Keratinocyte (primary cell): ENCODE measurements at regions not wholly inside any gene's neighbourhood (a gene's known extent, or its start where the extent isn't known, plus 50 kb on each side); places are given as distances from the start of the nearest gene placed in this dataset.

ENCODE experiments used
- DNase-seq: peaks from one replicate; pipeline ENCODE4 v3.0.0-alpha.2; 2011; ENCODE audit warnings: low read depth, missing footprints, low spot score
- FAIRE-seq: peaks from 2 replicates; lab custom pipeline; 2011; peaks lifted over from hg19 to GRCh38; lab: Jason Lieb, UNC
- H2AFZ ChIP-seq: 2 replicates; pipeline ENCODE4 v1.6.0; 2012; ENCODE audit warnings: low read length, control low read depth, inconsistent platforms; ENCODE audit not compliant: control insufficient read depth
- H3K27ac ChIP-seq: 2 replicates; pipeline ENCODE4 v1.5.1; 2011; ENCODE audit warnings: low read length; ENCODE audit not compliant: control insufficient read depth, insufficient read depth
- H3K27me3 ChIP-seq: 3 replicates; pipeline ENCODE4 v1.6.0; 2011; ENCODE audit warnings: low read length; ENCODE audit not compliant: control insufficient read depth, insufficient read depth; ENCODE audit errors: extremely low read depth
- H3K36me3 ChIP-seq, 2 experiments: 2 replicates in 1 of 2; 3 replicates in 1 of 2; pipeline ENCODE4 v1.5.1; 2011; ENCODE audit warnings: low read length in 2 of 2, mild to moderate bottlenecking in 1 of 2; ENCODE audit not compliant: control insufficient read depth in 2 of 2, insufficient read depth in 2 of 2; ENCODE audit errors: extremely low read depth in 1 of 2
- H3K4me1 ChIP-seq: 3 replicates; pipeline ENCODE4 v1.5.1; 2011; ENCODE audit warnings: low read length; ENCODE audit not compliant: control insufficient read depth, insufficient read depth; ENCODE audit errors: extremely low read depth
- H3K4me2 ChIP-seq: 3 replicates; pipeline ENCODE4 v1.6.0; 2011; ENCODE audit warnings: low read depth, low read length; ENCODE audit not compliant: control insufficient read depth, insufficient read depth; ENCODE audit errors: extremely low read depth
- H3K4me3 ChIP-seq, 3 experiments: fragments of 200-600 bp in 1 of 3; sonication (generic) in 1 of 3; 2 replicates in 2 of 3; 3 replicates in 1 of 3; pipeline ENCODE4 v1.5.1; 2011 to 2016; ENCODE audit warnings: low read length in 3 of 3, mild to moderate bottlenecking in 3 of 3, control low read depth in 2 of 3, inconsistent platforms in 1 of 3, low read depth in 1 of 3, mixed read lengths in 1 of 3, mixed run types in 1 of 3, moderate library complexity in 1 of 3; ENCODE audit not compliant: control insufficient read depth in 2 of 3, insufficient read depth in 2 of 3; ENCODE audit errors: extremely low read depth in 1 of 3
- H3K79me2 ChIP-seq: 2 replicates; pipeline ENCODE4 v1.6.0; 2012; ENCODE audit warnings: low read length; ENCODE audit not compliant: control insufficient read depth, insufficient read depth
- H3K9ac ChIP-seq: 3 replicates; pipeline ENCODE4 v1.6.0; 2011; ENCODE audit warnings: low read length; ENCODE audit not compliant: control insufficient read depth, insufficient read depth; ENCODE audit errors: extremely low read depth
- H3K9me1 ChIP-seq: 3 replicates; pipeline ENCODE4 v1.6.0; 2011; ENCODE audit warnings: low read length; ENCODE audit not compliant: control insufficient read depth, insufficient read depth; ENCODE audit errors: extremely low read depth
- H3K9me3 ChIP-seq: 2 replicates; pipeline ENCODE4 v1.5.1; 2012; ENCODE audit warnings: low read depth, low read length; ENCODE audit not compliant: control insufficient read depth
- H4K20me1 ChIP-seq: 3 replicates; pipeline ENCODE4 v1.6.0; 2011; ENCODE audit warnings: low read length; ENCODE audit not compliant: control insufficient read depth, insufficient read depth; ENCODE audit errors: extremely low read depth
- EZH2 ChIP-seq: IDR thresholded peaks from one replicate; pipeline ENCODE4 v1.6.1; 2012; ENCODE audit warnings: inconsistent platforms, mild to moderate bottlenecking, low read length, moderate library complexity
- dilution Hi-C: fragments of 300-500 bp; cut with MboI; formaldehyde crosslinking; loops from one replicate; pipeline ENCODE4 v1.7.0; 2020; ENCODE audit warnings: low sequenced_read_pairs; ENCODE audit not compliant: extremely low pct_ligation_motif_present
- TF ChIP-seq, protein P1 (sequence below), 3 experiments: IDR thresholded peaks in 1 of 3; conservative IDR thresholded peaks in 1 of 3; optimal IDR thresholded peaks in 1 of 3; 2 replicates in 2 of 3; 3 replicates in 1 of 3; pipeline versions ENCODE3 to v1.5.1; 2011; ENCODE audit warnings: low read length in 3 of 3, mild to moderate bottlenecking in 3 of 3, moderate library complexity in 2 of 3, control low read depth in 1 of 3, inconsistent platforms in 1 of 3; ENCODE audit not compliant: insufficient read depth in 2 of 3; ENCODE audit errors: extremely low read depth in 1 of 3

DNA sequence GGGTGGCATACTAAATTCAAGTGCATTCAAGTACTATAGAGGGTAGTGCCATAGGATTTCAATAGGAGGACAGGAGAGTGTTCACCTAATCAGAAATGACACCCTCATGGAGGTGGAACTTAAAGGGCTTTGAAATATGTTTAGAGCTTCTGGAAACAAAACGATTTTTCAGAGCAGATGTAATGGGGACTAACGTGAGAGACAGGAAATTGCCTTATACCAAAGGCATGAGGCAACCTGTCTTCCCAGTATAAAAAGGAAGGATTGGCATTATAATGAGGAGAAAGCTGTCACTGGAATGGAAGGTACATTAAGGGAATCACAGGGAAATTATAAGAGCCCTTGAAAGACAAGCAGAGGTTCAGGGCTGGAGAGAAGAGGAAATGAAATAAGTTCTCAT is 116.3 kb upstream of the PNPLA4 start:
- no peaks in the 10 kb centered on the region for H3K36me3 ChIP-seq
- H3K4me3 ChIP-seq = no peak overlapping the region
- TF ChIP-seq EZH2 = no peak
- TF ChIP-seq, protein P1, sequence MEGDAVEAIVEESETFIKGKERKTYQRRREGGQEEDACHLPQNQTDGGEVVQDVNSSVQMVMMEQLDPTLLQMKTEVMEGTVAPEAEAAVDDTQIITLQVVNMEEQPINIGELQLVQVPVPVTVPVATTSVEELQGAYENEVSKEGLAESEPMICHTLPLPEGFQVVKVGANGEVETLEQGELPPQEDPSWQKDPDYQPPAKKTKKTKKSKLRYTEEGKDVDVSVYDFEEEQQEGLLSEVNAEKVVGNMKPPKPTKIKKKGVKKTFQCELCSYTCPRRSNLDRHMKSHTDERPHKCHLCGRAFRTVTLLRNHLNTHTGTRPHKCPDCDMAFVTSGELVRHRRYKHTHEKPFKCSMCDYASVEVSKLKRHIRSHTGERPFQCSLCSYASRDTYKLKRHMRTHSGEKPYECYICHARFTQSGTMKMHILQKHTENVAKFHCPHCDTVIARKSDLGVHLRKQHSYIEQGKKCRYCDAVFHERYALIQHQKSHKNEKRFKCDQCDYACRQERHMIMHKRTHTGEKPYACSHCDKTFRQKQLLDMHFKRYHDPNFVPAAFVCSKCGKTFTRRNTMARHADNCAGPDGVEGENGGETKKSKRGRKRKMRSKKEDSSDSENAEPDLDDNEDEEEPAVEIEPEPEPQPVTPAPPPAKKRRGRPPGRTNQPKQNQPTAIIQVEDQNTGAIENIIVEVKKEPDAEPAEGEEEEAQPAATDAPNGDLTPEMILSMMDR (optimal IDR thresholded peaks at IDR 0.05 in 1 of 3, IDR thresholded peaks at IDR 0.05 in 1 of 3, conservative IDR thresholded peaks at IDR 0.05 in 1 of 3; ENCODE audit: extremely low read depth in 1 of 3, insufficient read depth in 2 of 3, low read length in 3 of 3) = no peak
- FAIRE-seq (no peak), DNase-seq (no peak)
- no peaks in the 10 kb centered on the region for H3K9me1 ChIP-seq
- no peak overlapping the region for H3K9ac ChIP-seq
- no peak overlapping the region for H2AFZ ChIP-seq
- H3K79me2 ChIP-seq = no peaks in the 10 kb centered on the region
- H3K9me3 ChIP-seq = no peaks in the 10 kb centered on the region
- H3K27me3 ChIP-seq = no peaks in the 10 kb centered on the region
- no peaks in the 10 kb centered on the region for H4K20me1 ChIP-seq
- H3K4me2 ChIP-seq = peak overlapping the region; percentile 29
- H3K4me1 ChIP-seq = peaks cover 15% of the 10 kb centered on the region
- dilution Hi-C loops = no loop called here
- peak overlapping the region; percentile 36 for H3K27ac ChIP-seq

DNA sequence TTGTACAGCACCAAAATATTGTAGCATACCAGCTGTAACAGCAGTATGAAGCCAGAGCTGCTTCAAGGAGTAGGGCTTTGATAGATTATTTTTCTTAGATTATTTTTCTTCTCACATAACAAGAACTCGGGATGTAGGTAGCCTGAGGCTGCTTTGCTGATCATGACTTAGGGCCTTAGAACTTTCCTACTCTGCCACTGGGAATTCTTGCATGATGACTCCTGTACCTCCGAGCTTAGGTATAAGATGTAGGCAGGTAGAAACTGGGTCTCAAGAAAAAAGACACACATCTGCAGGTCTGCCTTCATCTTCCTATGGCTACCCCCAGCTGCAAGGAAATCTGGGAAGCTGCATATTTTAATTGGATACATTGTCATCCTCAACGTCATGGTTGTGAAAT is 115.9 kb upstream of the PNPLA4 start:
- Histone ChIP-seq H3K36me3 (no peaks in the 10 kb centered on the region), H3K27ac (peak overlapping the region; percentile 36), H3K4me1 (peaks cover 15% of the 10 kb centered on the region), H2AFZ (no peak overlapping the region), H3K4me2 (peak overlapping the region; percentile 29), H3K79me2 (no peaks in the 10 kb centered on the region), H3K9me1 (no peaks in the 10 kb centered on the region), H4K20me1 (no peaks in the 10 kb centered on the region), H3K4me3 (no peak overlapping the region), H3K9me3 (no peaks in the 10 kb centered on the region), H3K9ac (no peak overlapping the region), H3K27me3 (no peaks in the 10 kb centered on the region)
- TF ChIP-seq, protein P1 (optimal IDR thresholded peaks at IDR 0.05 in 1 of 3, IDR thresholded peaks at IDR 0.05 in 1 of 3, conservative IDR thresholded peaks at IDR 0.05 in 1 of 3; ENCODE audit: extremely low read depth in 1 of 3, insufficient read depth in 2 of 3, low read length in 3 of 3) = no peak
- no peak for TF ChIP-seq EZH2
- DNase-seq (peak; percentile 49), FAIRE-seq (no peak)
- dilution Hi-C loops = no loop called here
